ENCODE measurements at regions not wholly inside any gene's neighbourhood (a gene's known extent, or its start where the extent isn't known, plus 50 kb on each side); places are given as distances from the start of the nearest gene placed in this dataset.

DNA sequence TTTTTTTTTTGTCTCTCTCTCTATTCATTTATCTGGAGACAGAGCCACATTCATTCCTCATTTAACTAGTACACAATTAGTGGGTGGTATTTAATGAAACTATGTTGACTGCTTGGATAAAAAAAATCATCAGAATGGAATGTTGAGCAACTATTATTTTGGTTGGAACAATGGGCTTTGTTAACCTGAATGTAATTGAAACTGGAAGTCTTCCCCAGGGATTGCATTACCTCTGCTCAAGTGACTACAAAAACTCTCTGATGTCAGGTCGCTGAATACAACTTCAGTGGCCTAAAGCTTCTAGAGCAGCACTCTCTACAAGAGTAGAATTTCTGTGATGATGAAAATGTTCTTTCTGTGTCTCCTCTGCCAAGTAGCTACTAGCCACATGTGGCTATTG, 295.8 kb downstream of the DEPDC1B start:
- TF ChIP-seq, protein P1, sequence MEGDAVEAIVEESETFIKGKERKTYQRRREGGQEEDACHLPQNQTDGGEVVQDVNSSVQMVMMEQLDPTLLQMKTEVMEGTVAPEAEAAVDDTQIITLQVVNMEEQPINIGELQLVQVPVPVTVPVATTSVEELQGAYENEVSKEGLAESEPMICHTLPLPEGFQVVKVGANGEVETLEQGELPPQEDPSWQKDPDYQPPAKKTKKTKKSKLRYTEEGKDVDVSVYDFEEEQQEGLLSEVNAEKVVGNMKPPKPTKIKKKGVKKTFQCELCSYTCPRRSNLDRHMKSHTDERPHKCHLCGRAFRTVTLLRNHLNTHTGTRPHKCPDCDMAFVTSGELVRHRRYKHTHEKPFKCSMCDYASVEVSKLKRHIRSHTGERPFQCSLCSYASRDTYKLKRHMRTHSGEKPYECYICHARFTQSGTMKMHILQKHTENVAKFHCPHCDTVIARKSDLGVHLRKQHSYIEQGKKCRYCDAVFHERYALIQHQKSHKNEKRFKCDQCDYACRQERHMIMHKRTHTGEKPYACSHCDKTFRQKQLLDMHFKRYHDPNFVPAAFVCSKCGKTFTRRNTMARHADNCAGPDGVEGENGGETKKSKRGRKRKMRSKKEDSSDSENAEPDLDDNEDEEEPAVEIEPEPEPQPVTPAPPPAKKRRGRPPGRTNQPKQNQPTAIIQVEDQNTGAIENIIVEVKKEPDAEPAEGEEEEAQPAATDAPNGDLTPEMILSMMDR (IDR thresholded peaks at IDR 0.05 in 8 of 11, conservative IDR thresholded peaks at IDR 0.05 in 3 of 11): no peak
- TF ChIP-seq POLR2A (IDR thresholded peaks at IDR 0.05) (no peak), POLR2AphosphoS5 (IDR thresholded peaks at IDR 0.05) (no peak)

All from spleen (tissue), 7 donors.